HG03060 (cell line): ENCODE measurements at regions not wholly inside any gene's neighbourhood (a gene's known extent, or its start where the extent isn't known, plus 50 kb on each side); places are given as distances from the start of the nearest gene placed in this dataset.
"Not testable (repeated sequence)": the region's sequence is repeated elsewhere in the genome, so short reads cannot be mapped to it uniquely, and the experiment has no call there.

Experiments used
- ATAC-seq: cut with Tn5 transposase; IDR thresholded peaks from one replicate; pipeline ENCODE4 v1.9.1; 2021; ENCODE audit warnings: low read depth, moderate number of reproducible peaks; ENCODE audit not compliant: unreplicated experiment

GRCh38 chr5:71817891-71818290 lies 98.8 kb downstream of the CARTPT start:
- no peak for ATAC-seq

- ATAC-seq: no peak
Measured at GRCh38 chr5:71821029-71821428, 102.0 kb downstream of the CARTPT start.

GRCh38 chr5:71822065-71822464 lies 103.0 kb downstream of the CARTPT start:
- not testable (repeated sequence) for ATAC-seq

- ATAC-seq: no peak
Measured at GRCh38 chr5:71825992-71826391, 106.9 kb downstream of the CARTPT start.

- no peak for ATAC-seq
Measured at GRCh38 chr5:71828291-71829040, 109.4 kb downstream of the CARTPT start.

GRCh38 chr5:71829206-71829605 lies 110.1 kb downstream of the CARTPT start:
- no peak for ATAC-seq

- ATAC-seq: no peak
Measured at GRCh38 chr5:71830681-71831539, 111.8 kb downstream of the CARTPT start.

GRCh38 chr5:71832812-71833715 lies 114.0 kb downstream of the CARTPT start:
- ATAC-seq: no peak

- ATAC-seq: no peak
Measured at GRCh38 chr5:71834601-71835000, 115.5 kb downstream of the CARTPT start.

- no peak for ATAC-seq
Measured at GRCh38 chr5:71836084-71836483, 117.0 kb downstream of the CARTPT start.

- no peak for ATAC-seq
Measured at GRCh38 chr5:71836559-71837112, 117.6 kb downstream of the CARTPT start.

- no peak for ATAC-seq
Measured at GRCh38 chr5:71838286-71838685, 119.2 kb downstream of the CARTPT start.

- no peak for ATAC-seq
Measured at GRCh38 chr5:71839096-71839884, 120.2 kb downstream of the CARTPT start.

- no peak for ATAC-seq
Measured at GRCh38 chr5:71841107-71841506, 122.0 kb downstream of the CARTPT start.

GRCh38 chr5:71843111-71843510 lies 124.0 kb downstream of the CARTPT start:
- no peak for ATAC-seq

- ATAC-seq: no peak
Measured at GRCh38 chr5:71844862-71845261, 125.8 kb downstream of the CARTPT start.

- no peak for ATAC-seq
Measured at GRCh38 chr5:71859515-71859914, 140.4 kb downstream of the CARTPT start.

GRCh38 chr5:71860048-71860447 lies 141.0 kb downstream of the CARTPT start:
- no peak for ATAC-seq

- no peak for ATAC-seq
Measured at GRCh38 chr5:71861682-71862081, 142.6 kb downstream of the CARTPT start.

- no peak for ATAC-seq
Measured at GRCh38 chr5:71862087-71862486, 143.0 kb downstream of the CARTPT start.
